D721Med (cell line): ENCODE measurements at regions not wholly inside any gene's neighbourhood (a gene's known extent, or its start where the extent isn't known, plus 50 kb on each side); places are given as distances from the start of the nearest gene placed in this dataset.
"Not testable (repeated sequence)": the region's sequence is repeated elsewhere in the genome, so short reads cannot be mapped to it uniquely, and the experiment has no call there.

ENCODE experiments used
- DNase-seq: peaks from one replicate; pipeline ENCODE4 v3.0.0; 2011; ENCODE audit warnings: low spot score; ENCODE audit not compliant: insufficient read length
- FAIRE-seq: peaks from 2 replicates; lab custom pipeline; 2011; peaks lifted over from hg19 to GRCh38; lab: Jason Lieb, UNC
- CTCF ChIP-seq: IDR thresholded peaks from 2 replicates; pipeline ENCODE4 v1.5.1; 2012; ENCODE audit warnings: mild to moderate bottlenecking, control low read depth; ENCODE audit not compliant: insufficient read depth; ENCODE audit errors: missing control alignments

- DNase-seq = no peak
- no peak for FAIRE-seq
- no peak for TF ChIP-seq CTCF
These were observed 623.2 kb downstream of the GATA3 start for GRCh38 chr10:8677642-8678041.

- FAIRE-seq, DNase-seq: not testable (repeated sequence)
These were observed 630.4 kb downstream of the GATA3 start for GRCh38 chr10:8684916-8685315.

- DNase-seq (no peak), FAIRE-seq (no peak)
- no peak for TF ChIP-seq CTCF
These were observed 634.4 kb downstream of the GATA3 start for GRCh38 chr10:8688881-8689280.

- no peak for TF ChIP-seq CTCF
- no peak for DNase-seq
- FAIRE-seq = no peak
These were observed 637.1 kb downstream of the GATA3 start for GRCh38 chr10:8691498-8692017.

GRCh38 chr10:8693635-8694034 is 639.1 kb downstream of the GATA3 start:
- FAIRE-seq, DNase-seq: not testable (repeated sequence)

GRCh38 chr10:8696746-8697145 is 642.3 kb downstream of the GATA3 start:
- FAIRE-seq (no peak), DNase-seq (no peak)
- no peak for TF ChIP-seq CTCF

- FAIRE-seq (no peak), DNase-seq (no peak)
These were observed 646.2 kb downstream of the GATA3 start for GRCh38 chr10:8700689-8701088.

GRCh38 chr10:8702181-8702580 is 647.7 kb downstream of the GATA3 start:
- no peak for TF ChIP-seq CTCF
- FAIRE-seq (no peak), DNase-seq (no peak)

More at GRCh38 chr10:8700689-8701088, 646.2 kb downstream of the GATA3 start:
- no peak for TF ChIP-seq CTCF
